GM12891 (cell line): ENCODE measurements at regions not wholly inside any gene's neighbourhood (a gene's known extent, or its start where the extent isn't known, plus 50 kb on each side); places are given as distances from the start of the nearest gene placed in this dataset.

Source experiments
- POLR2A ChIP-seq: IDR thresholded peaks from 2 replicates; pipeline ENCODE4 v1.6.1; 2011; ENCODE audit warnings: low read depth, low read length, control low read depth
- TAF1 ChIP-seq: IDR thresholded peaks from 2 replicates; pipeline ENCODE4 v1.6.1; 2011; ENCODE audit warnings: low read depth, low read length, control low read depth

DNA sequence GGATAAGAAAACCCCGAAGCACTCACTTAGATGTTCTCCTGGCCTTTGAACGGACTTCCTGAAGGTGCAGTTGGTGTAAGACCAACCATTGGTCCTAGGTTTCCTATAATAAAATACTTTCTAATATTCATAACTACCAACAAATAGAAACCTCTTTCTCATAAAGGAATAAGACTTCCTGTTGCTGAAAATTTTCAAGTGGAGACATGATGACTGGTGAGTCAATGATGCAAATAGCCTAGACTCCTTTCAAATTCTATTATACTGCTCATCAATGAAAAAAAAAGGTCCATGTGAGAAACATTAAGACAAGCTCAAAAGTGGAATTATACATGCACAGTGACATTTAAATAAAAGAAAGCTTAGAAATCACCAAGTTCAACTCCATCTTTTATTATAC is 862.8 kb downstream of the FAM181B start:
- no peak for TF ChIP-seq POLR2A
- TF ChIP-seq TAF1: no peak
